CD4-positive, alpha-beta T cell treated with Interleukin-12 subunit alpha and Interleukin-12 subunit beta, for 1 hour (primary cell): ENCODE measurements at regions not wholly inside any gene's neighbourhood (a gene's known extent, or its start where the extent isn't known, plus 50 kb on each side); places are given as distances from the start of the nearest gene placed in this dataset.
A peak's percentile ranks its signal among the peaks of the same experiment; 100 is the strongest.
"Not testable (repeated sequence)": the region's sequence is repeated elsewhere in the genome, so short reads cannot be mapped to it uniquely, and the experiment has no call there.

Experiments used
- DNase-seq: peaks from one replicate; pipeline ENCODE4 v3.0.0-alpha.2; 2020

DNA sequence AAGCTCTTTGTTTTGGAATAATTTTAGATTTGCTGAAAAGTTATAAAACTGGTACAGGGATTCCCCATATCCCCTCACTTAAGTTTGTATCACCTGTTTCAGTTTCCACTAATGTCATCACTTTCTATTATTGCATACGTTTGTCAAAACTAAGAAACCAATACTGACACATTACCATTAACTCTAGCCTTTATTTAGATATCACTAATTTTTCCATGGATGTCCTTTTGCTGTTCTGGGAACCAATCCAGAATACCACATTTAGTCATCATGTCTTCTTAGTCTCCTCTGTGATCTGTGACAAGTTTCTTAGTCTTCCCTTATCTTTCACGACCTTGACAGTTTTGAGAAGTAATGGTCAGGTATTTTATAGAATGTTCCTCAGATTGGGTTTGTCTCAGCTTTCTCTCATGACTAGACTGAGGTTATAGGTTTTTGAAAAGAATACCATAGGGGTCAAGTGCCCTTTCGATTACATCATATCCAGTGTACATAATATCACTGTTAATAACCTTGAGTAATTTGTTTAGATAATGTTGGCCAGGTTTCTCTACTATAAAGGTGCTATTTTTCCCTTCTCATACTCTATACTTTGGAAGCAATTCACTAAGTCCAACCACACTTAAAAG, 51.9 kb upstream of the NMUR2 start:
- no peak for DNase-seq

DNA sequence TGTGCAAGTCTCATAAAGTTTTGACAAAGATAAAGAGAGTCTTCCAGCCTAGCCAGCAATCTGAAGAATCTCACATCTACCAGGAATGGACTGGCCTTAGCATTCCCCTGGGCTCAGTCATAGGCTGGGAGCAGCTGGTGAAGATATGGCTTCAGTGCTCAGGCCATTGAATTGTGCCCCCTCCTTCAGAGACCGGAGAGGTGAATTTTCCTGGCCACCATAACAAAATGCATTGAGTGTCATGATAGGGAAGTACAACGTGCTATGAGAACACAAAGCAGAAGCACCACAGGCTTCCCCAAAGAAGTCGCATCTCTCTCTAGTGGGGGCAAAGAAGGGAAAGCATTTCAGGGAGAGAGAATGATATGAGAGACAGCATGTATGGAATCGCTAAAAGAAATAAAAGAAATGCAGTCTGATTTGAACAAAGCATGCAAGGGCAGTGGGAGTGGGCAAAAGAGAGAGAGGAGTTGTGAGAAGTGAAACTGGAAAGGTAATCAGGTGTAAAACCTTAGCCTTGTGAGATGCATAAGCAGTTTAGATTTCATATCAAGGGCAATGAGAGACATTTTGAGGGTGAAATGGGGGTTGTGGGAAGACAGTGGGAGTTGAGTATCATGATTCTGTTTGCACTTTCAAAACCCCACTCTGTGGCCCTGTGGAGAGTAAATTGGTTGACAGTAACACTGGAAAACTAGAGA, 57.1 kb upstream of the NMUR2 start:
- DNase-seq, result no peak

GRCh38 chr5:152464048-152464447, 59.0 kb upstream of the NMUR2 start:
- no peak for DNase-seq

DNA sequence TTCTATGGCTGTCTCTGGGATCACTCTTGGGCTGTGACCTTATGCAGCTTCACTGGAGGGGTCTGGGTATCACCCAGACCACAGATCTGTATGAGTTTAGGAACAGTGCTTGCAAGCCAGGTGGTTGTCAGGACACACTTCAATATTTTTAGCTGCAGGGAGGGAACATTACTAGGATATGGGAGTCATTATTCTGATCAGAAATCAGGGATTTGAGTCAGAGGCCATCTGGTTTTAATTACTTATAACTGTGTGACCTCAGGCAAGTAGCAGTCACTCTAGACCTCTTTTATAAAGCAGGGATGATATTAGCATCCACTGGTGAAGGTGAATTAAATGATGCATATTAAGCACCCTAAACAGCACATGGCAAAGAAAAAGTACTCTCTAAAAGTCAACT, 60.1 kb upstream of the NMUR2 start:
- no peak for DNase-seq

GRCh38 chr5:152466085-152466745, 61.1 kb upstream of the NMUR2 start:
- no peak for DNase-seq

- peak; percentile 1 for DNase-seq
Observed at GRCh38 chr5:152470167-152470566, 65.1 kb upstream of the NMUR2 start.

DNA sequence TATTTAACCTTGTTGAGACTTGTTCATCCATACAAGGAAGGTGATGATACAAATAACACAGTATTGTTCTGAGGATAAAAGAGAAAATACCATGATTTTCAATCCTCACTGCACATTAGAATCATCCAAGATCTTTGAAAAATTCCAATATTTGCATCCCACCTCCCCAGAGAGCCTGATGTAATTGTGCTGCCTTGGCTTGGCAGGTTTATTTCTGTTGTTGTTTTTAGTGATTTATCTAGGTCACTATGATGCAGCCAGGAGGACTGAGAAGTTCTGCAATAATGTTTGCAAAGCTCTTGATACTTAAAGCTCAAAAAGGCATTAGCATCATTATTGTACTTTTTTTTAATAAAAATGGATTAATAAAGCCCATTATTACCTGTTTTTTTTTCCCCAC, 67.0 kb upstream of the NMUR2 start:
- DNase-seq, result no peak

- DNase-seq, result no peak
Observed at GRCh38 chr5:152474961-152475360, 69.9 kb upstream of the NMUR2 start.

GRCh38 chr5:152477536-152477935, 72.5 kb upstream of the NMUR2 start:
- no peak for DNase-seq

DNA sequence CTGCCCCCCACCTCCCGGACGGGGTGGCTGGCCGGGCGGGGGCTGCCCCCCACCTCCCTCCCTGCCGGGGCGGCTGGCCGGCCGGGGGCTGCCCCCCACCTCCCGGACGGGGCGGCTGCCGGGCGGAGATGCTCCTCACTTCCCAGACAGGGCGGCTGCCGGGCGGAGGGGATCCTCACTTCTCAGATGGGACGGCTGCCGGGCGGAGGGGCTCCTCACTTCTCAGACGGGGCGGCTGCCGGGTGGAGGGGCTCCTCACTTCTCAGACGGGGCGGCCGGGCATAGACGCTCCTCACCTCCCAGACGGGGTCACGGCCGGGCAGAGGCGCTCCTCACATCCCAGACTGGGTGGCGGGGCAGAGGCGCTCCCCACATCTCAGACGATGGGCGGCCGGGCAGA, 74.8 kb upstream of the NMUR2 start:
- not testable (repeated sequence) for DNase-seq

DNA sequence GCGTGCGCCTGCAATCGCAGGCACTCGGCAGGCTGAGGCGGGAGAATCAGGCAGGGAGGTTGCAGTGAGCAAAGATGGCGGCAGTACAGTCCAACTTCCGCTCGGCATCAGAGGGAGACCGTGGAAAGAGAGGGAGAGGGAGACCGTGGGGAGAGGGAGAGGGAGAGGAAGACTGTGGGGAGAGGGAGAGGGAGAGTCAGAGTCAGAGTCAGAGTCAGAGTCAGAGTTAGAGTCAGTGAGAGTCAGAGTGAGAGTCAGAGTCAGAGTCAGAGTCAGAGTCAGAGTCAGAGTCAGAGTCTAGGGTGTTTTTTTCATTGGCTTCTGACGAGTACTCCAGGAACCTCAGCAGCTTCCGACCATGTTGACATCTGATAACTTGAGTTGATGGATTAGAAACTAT, 75.6 kb upstream of the NMUR2 start:
- not testable (repeated sequence) for DNase-seq

DNA sequence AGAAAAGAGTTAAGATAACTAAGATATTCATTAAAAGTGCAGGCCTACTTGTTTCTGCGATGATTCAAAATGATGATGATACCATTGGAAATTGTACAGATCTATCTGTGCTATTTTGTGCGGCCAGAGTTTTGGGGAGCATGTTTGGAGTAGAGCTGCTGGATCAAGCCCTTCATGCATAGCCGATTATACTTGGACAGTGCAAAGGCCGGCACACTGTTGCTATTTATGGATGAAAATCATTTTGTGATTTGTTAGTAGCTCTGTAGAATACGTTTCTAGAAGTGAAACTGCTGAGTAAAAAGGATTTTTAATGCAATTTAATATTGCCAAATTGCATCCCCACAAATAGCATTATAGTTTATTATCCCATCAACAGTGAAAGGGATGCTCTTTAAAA, 82.1 kb upstream of the NMUR2 start:
- no peak for DNase-seq

- DNase-seq, result no peak
Observed at GRCh38 chr5:152488869-152489268, 83.8 kb upstream of the NMUR2 start.

DNA sequence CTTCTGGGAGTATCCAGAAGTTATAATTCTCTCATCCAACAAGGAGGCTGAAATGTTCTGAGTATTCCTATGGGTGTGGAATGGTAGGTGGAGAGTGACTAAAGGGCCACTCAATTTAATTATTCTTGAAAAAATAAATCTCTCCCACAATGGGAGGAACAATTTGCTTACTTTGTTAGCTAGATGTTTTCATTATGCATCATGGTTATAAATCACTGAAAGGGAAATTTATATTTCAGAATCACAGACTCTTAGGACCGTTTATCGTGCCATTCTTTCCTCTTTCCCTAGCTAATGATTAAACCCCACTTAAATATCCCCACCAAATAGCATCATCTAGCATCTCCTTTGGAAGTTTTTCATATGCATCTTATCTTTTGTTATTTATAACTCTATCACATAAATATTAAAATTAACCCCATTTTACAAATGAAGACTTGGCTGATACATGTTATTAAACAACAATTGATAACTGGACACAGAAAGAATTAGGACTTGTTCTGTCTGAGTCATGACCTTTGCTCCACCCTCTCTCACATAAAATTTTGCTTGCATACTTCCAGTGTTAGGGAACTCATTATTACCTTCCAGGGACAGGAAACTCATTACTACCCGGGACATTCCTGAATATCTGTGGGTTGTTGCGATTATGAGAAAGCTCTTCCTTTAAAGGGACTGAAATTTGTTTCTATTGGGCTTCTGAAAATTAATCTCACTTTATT, 94.9 kb upstream of the NMUR2 start:
- DNase-seq, result no peak

DNA sequence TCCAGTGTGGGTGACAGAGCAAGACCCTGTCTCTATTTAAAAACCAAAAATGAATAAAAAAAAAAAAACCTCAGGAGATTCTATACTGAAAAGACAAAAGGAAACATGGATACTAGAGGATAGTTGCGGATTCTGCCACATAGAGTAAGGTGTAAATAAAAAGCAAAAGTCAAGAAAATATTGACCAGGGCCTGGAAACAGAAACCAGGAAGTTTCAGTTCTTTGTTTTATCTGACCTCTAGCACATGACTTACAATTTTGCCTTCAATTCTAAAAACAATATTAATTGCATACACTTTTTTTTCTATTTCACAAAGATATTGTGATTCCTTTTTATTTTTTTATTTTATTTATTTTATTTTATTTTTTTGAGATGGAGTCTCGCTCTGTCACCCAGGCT, 96.2 kb upstream of the NMUR2 start:
- DNase-seq, result no peak

- DNase-seq, result no peak
Observed at GRCh38 chr5:152503206-152503605, 98.1 kb upstream of the NMUR2 start.

DNA sequence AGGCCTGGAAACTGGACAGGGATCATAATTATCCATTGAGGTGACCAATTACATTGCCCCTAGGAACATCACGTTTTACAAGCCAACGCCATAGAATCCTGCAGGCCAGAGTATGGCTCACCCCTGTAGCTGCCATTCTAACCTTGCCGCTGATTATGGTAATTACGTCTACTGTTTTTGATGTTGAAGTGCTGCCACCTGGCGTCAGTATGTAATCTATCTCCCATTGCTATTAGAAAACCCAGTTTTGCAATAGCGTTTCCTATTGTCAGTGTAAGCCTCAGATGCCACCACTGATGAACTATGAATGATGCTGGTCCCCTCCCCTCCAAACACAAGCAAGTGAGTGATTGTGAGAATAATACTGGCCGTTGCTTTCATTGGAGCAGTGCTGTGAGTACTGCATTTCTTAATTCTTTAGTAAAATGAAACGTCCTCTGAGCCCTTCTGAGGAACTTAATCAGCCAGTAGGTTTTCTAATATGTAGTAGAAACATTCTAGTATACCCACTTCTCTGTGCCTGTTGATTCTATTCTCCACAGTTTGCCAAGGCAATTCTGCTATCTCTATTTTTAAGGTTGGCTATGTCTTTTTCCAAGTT, 100.5 kb upstream of the NMUR2 start:
- DNase-seq, result peak; percentile 51

GRCh38 chr5:152511120-152511519, 106.0 kb upstream of the NMUR2 start:
- DNase-seq, result no peak

GRCh38 chr5:152511531-152512132, 106.6 kb upstream of the NMUR2 start:
- no peak for DNase-seq

DNA sequence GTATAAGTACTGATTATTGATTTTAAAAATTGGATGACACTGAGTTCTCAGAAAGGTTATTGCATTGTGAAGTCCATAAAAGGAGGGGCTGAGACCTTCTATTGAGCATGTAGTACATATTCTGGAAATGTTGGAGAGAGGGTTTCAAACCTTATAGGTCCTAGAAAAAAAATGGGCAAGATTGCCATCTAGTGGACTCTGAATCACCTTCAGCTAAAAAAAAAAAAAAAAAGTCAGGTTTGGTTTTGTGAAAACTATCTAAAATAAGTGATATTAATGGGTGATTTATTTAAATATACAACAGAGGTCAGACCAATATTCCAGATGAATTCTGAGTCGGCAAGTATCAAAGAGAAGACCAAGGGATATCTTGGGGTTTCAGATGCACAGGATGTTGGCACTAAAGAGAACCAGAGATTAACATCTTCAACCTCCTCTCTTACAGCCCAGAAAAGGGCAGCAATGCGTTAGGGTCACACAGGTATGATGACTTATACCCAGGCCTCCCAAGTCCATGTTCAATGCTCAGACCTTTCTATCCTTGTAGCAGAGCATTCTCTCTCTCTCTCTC, 109.8 kb upstream of the NMUR2 start:
- peak; percentile 10 for DNase-seq

DNA sequence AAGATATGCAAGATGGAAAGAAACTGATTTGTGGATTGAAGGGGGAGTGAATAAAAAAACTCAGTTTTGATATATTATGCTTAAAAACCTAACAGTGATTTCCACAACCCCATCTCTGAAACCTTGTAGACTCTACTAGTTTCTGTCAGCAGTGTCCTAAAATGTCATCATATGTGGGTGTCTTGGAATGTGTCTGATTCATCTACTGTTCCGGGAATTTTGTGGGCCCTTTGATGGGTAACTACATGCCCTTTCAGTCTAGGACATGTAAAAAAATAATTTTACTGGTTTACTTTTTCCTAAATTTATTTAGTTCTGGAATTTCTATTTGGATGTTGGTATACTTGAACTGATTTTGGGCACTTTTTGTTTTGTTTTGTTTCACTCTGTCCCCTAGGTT, 118.9 kb upstream of the NMUR2 start:
- no peak for DNase-seq

- DNase-seq, result no peak
Observed at GRCh38 chr5:152527358-152528052, 122.4 kb upstream of the NMUR2 start.
